H1 (cell line): ENCODE measurements at regions not wholly inside any gene's neighbourhood (a gene's known extent, or its start where the extent isn't known, plus 50 kb on each side); places are given as distances from the start of the nearest gene placed in this dataset.

ENCODE experiments used
- CTCF ChIA-PET: fragments of 300-600 bp; sonication (Branson Sonifier 250); formaldehyde crosslinking; loops from one replicate; lab custom pipeline; 2021; ENCODE audit not compliant: partially characterized antibody; lab: Charles Lee
- POLR2A ChIA-PET: fragments of 300-600 bp; sonication (Branson Sonifier 250); formaldehyde crosslinking; loops from one replicate; lab custom pipeline; 2021; ENCODE audit warnings: inconsistent platforms; ENCODE audit not compliant: partially characterized antibody; lab: Charles Lee
- DNase-seq, 2 experiments: peaks; one replicate each; pipeline versions ENCODE4 v3.0.0 to v3.0.0-alpha.2; 2010 to 2022; ENCODE audit warnings: low spot score in 2 of 2, low read depth in 1 of 2, mixed read lengths in 1 of 2
- FAIRE-seq: peaks from 2 replicates; lab custom pipeline; 2011; peaks lifted over from hg19 to GRCh38; lab: Jason Lieb, UNC
- H2AFZ ChIP-seq: 2 replicates; pipeline ENCODE4 v1.8.1; 2012; ENCODE audit warnings: low read length, inconsistent platforms
- H2AK5ac ChIP-seq: 2 replicates; pipeline ENCODE4 v1.6.1; 2013; ENCODE audit warnings: low read depth, low read length
- H2BK120ac ChIP-seq: replicated peaks from 2 replicates; pipeline ENCODE3; 2013; ENCODE audit warnings: low read depth, low read length, inconsistent platforms
- H2BK12ac ChIP-seq: 2 replicates; pipeline ENCODE4 v1.6.1; 2013; ENCODE audit warnings: low read depth, low read length
- H2BK15ac ChIP-seq: 2 replicates; pipeline ENCODE4 v1.6.1; 2013; ENCODE audit warnings: low read length
- H2BK20ac ChIP-seq: 2 replicates; pipeline ENCODE4 v1.6.1; 2013; ENCODE audit warnings: low read length
- H2BK5ac ChIP-seq: 2 replicates; pipeline ENCODE4 v1.6.1; 2013; ENCODE audit warnings: low read depth, low read length
- H3K14ac ChIP-seq: 2 replicates; pipeline ENCODE4 v1.6.1; 2013; ENCODE audit warnings: inconsistent platforms; ENCODE audit not compliant: insufficient read length
- H3K18ac ChIP-seq: 2 replicates; pipeline ENCODE4 v1.6.1; 2013; ENCODE audit warnings: low read length; ENCODE audit errors: extremely low read depth
- H3K23ac ChIP-seq: 2 replicates; pipeline ENCODE4 v1.6.1; 2013; ENCODE audit warnings: inconsistent platforms; ENCODE audit not compliant: insufficient read length
- H3K23me2 ChIP-seq: 2 replicates; pipeline ENCODE4 v1.6.1; 2013; ENCODE audit warnings: low read depth, low read length
- H3K27ac ChIP-seq: 2 replicates; pipeline ENCODE4 v1.6.1; 2011; ENCODE audit warnings: low read depth, low read length, inconsistent platforms
- H3K27me3 ChIP-seq, 4 experiments: replicated peaks in 1 of 4; 1 replicate in 1 of 4; 2 replicates in 3 of 4; pipeline versions ENCODE4 v1.6.1 to v1.8.1; 2011 to 2013; ENCODE audit warnings: low read length in 3 of 4, mild to moderate bottlenecking in 3 of 4, inconsistent platforms in 2 of 4, mixed read lengths in 2 of 4, moderate library complexity in 1 of 4; ENCODE audit not compliant: control insufficient read depth in 3 of 4, insufficient read depth in 3 of 4; ENCODE audit errors: extremely low read depth in 1 of 4
- H3K36me3 ChIP-seq, 4 experiments: 2 replicates each; pipeline versions ENCODE4 v1.6.1 to v1.8.1; 2011 to 2013; ENCODE audit warnings: mild to moderate bottlenecking in 4 of 4, low read length in 3 of 4, moderate library complexity in 2 of 4, control low read depth in 1 of 4, inconsistent platforms in 1 of 4; ENCODE audit not compliant: insufficient read depth in 4 of 4, control insufficient read depth in 2 of 4
- H3K4ac ChIP-seq: replicated peaks from 2 replicates; pipeline ENCODE3; 2013; ENCODE audit warnings: low read length, low read depth, mixed read lengths, inconsistent platforms; ENCODE audit not compliant: insufficient read length
- H3K4me1 ChIP-seq, 4 experiments: replicated peaks in 1 of 4; 1 replicate in 1 of 4; 2 replicates in 3 of 4; pipeline versions ENCODE4 v1.6.1 to v1.8.1; 2011 to 2013; ENCODE audit warnings: low read length in 3 of 4, inconsistent platforms in 2 of 4, mixed read lengths in 1 of 4; ENCODE audit not compliant: insufficient read depth in 4 of 4, control insufficient read depth in 3 of 4
- H3K4me2 ChIP-seq, 2 experiments: 2 replicates each; pipeline versions ENCODE4 v1.6.1 to v1.8.1; 2011 to 2013; ENCODE audit warnings: low read depth in 2 of 2, low read length in 2 of 2, control low read depth in 1 of 2, inconsistent platforms in 1 of 2, mild to moderate bottlenecking in 1 of 2; ENCODE audit not compliant: insufficient read depth in 1 of 2
- H3K4me3 ChIP-seq, 4 experiments: fragments of 200-600, 300-600 bp in 1 of 4; sonication (generic), shearing (Covaris generic), sonication (Bioruptor Twin) in 1 of 4; 2 replicates each; pipeline versions ENCODE4 v1.5.1 to v1.8.1; 2011 to 2016; ENCODE audit warnings: low read length in 4 of 4, low read depth in 3 of 4, control low read depth in 2 of 4, inconsistent platforms in 2 of 4, mild to moderate bottlenecking in 2 of 4, mixed read lengths in 1 of 4, moderate library complexity in 1 of 4; ENCODE audit not compliant: insufficient read depth in 2 of 4; ENCODE audit errors: extremely low read depth in 1 of 4
- H3K56ac ChIP-seq: replicated peaks from 2 replicates; pipeline ENCODE3; 2013; ENCODE audit warnings: low read depth, mild to moderate bottlenecking, mixed read lengths, low read length, inconsistent platforms; ENCODE audit not compliant: insufficient read length
- H3K79me1 ChIP-seq: 2 replicates; pipeline ENCODE4 v1.6.1; 2013; ENCODE audit warnings: low read depth, low read length, control low read depth
- H3K79me2 ChIP-seq, 2 experiments: 2 replicates each; pipeline versions ENCODE4 v1.6.1 to v1.8.1; 2012 to 2013; ENCODE audit warnings: low read length in 2 of 2, mild to moderate bottlenecking in 2 of 2, inconsistent platforms in 1 of 2; ENCODE audit not compliant: insufficient read depth in 2 of 2, control insufficient read depth in 1 of 2
- H3K9ac ChIP-seq, 4 experiments: replicated peaks in 1 of 4; 1 replicate in 1 of 4; 2 replicates in 3 of 4; pipeline versions ENCODE4 v1.6.1 to v1.8.1; 2011 to 2013; ENCODE audit warnings: low read depth in 3 of 4, low read length in 3 of 4, control low read depth in 2 of 4, mild to moderate bottlenecking in 2 of 4, moderate library complexity in 2 of 4, inconsistent platforms in 1 of 4; ENCODE audit errors: extremely low read depth in 1 of 4
- H3K9me3 ChIP-seq, 2 experiments: 2 replicates each; pipeline versions ENCODE4 v1.6.1 to v1.8.1; 2012 to 2013; ENCODE audit warnings: mild to moderate bottlenecking in 2 of 2, moderate library complexity in 2 of 2, control low read depth in 1 of 2, inconsistent platforms in 1 of 2, low read depth in 1 of 2, low read length in 1 of 2, mixed read lengths in 1 of 2; ENCODE audit not compliant: insufficient read depth in 2 of 2
- H4K20me1 ChIP-seq, 2 experiments: replicated peaks in 1 of 2; 2 replicates each; pipeline versions ENCODE3 to v1.8.1; 2011 to 2013; ENCODE audit warnings: inconsistent platforms in 2 of 2, low read length in 2 of 2, mild to moderate bottlenecking in 1 of 2; ENCODE audit not compliant: insufficient read depth in 2 of 2, control insufficient read depth in 1 of 2
- H4K5ac ChIP-seq: 2 replicates; pipeline ENCODE4 v1.6.1; 2013; ENCODE audit warnings: low read length, low read depth, mixed read lengths, inconsistent platforms; ENCODE audit not compliant: insufficient read length
- H4K8ac ChIP-seq: 2 replicates; pipeline ENCODE4 v1.8.0; 2013; ENCODE audit warnings: mild to moderate bottlenecking, moderate library complexity, low read length, inconsistent platforms; ENCODE audit not compliant: insufficient read depth; ENCODE audit errors: extremely low read depth
- H4K91ac ChIP-seq: replicated peaks from 2 replicates; pipeline ENCODE3; 2013; ENCODE audit warnings: low read length, mixed read lengths, inconsistent platforms; ENCODE audit not compliant: insufficient read length
- CHD1 ChIP-seq: IDR thresholded peaks from 2 replicates; pipeline ENCODE4 v1.6.1; 2012; ENCODE audit warnings: low read depth, low read length, improper control_type of control experiment
- TAF1 ChIP-seq: IDR thresholded peaks from 2 replicates; pipeline ENCODE4 v1.6.1; 2011; ENCODE audit warnings: mild to moderate bottlenecking, low read depth, low read length
- WGBS, 2 experiments: shearing (Covaris generic) in 1 of 2; methylation state at CpG; one replicate each; pipeline versions ENCODE4 v1.1.6 to v1.1.7; 2013 to 2015; ENCODE audit warnings: low lambda C conversion rate in 2 of 2, mixed read lengths in 2 of 2, inconsistent platforms in 1 of 2, low coverage in 1 of 2, missing lambda C conversion rate in 1 of 2; ENCODE audit not compliant: insufficient replicate concordance in 2 of 2, insufficient coverage in 1 of 2, insufficient read length in 1 of 2; ENCODE audit errors: extremely low coverage in 1 of 2, missing lambda C conversion rate in 1 of 2; 5-methylcytosine and 5-hydroxymethylcytosine counted together
- TF ChIP-seq, protein P1 (sequence below): IDR thresholded peaks from 2 replicates; pipeline ENCODE4 v1.6.1; 2012; ENCODE audit warnings: inconsistent platforms

DNA sequence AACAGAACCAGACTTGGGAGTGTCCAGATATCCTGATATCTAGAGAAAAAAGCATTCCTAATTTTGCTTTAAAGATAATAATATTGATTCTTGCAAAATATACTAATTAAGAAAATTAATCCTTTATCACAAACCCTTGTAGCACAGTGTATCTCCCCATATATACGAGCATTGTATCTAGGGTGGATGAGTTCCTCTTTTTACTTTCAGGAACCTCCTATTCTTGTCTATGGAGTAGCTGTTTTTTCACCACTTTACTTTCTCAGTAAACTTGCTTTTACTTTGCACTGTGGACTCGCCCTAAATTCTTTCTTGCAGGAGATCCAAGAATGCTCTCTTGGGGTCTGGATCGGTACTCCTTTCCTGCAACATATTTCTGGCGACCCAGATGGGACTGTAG, 103.9 kb downstream of the GLUD2 start:
- Histone ChIP-seq H3K56ac (no peak overlapping the region), H4K8ac (no peak overlapping the region), H2AFZ (no peak overlapping the region), H2BK20ac (no peak overlapping the region), H3K36me3 (no peaks in the 10 kb centered on the region), H3K4me2 (no peak overlapping the region), H2BK5ac (no peak overlapping the region), H3K9ac (no peak overlapping the region), H2AK5ac (no peak overlapping the region), H3K23ac (no peak overlapping the region), H3K79me1 (no peaks in the 10 kb centered on the region), H3K23me2 (no peaks in the 10 kb centered on the region), H4K91ac (no peak overlapping the region), H2BK15ac (no peak overlapping the region), H3K27ac (no peak overlapping the region), H2BK120ac (no peak overlapping the region), H3K18ac (no peak overlapping the region), H2BK12ac (no peak overlapping the region), H4K20me1 (no peaks in the 10 kb centered on the region), H4K5ac (no peak overlapping the region), H3K9me3 (peaks cover under 1 to 21% of the 10 kb centered on the region in 2 experiments; a peak in 1 of 4 replicates), H3K4me1 (no peaks in the 10 kb centered on the region), H3K79me2 (no peaks in the 10 kb centered on the region), H3K14ac (no peak overlapping the region), H3K27me3 (no peaks in the 10 kb centered on the region; a peak in 1 of 7 replicates), H3K4ac (no peak overlapping the region), H3K4me3 (no peak overlapping the region)
- CTCF ChIA-PET = no interaction called here
- 60% methylated on average over 3 of the region's 4 CpGs; no CpG with 5 or more reads in 1 of the 2 experiments for WGBS, 2 experiments
- FAIRE-seq (no peak), DNase-seq (no peak)
- POLR2A ChIA-PET = no interaction called here
- TF ChIP-seq, protein P1, sequence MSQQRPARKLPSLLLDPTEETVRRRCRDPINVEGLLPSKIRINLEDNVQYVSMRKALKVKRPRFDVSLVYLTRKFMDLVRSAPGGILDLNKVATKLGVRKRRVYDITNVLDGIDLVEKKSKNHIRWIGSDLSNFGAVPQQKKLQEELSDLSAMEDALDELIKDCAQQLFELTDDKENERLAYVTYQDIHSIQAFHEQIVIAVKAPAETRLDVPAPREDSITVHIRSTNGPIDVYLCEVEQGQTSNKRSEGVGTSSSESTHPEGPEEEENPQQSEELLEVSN = no peak
- TF ChIP-seq CHD1 = no peak
- no peak for TF ChIP-seq TAF1
